ENCODE measurements at regions not wholly inside any gene's neighbourhood (a gene's known extent, or its start where the extent isn't known, plus 50 kb on each side); places are given as distances from the start of the nearest gene placed in this dataset.

- DNase-seq (ENCODE audit: low spot score in 2 of 2), result no peak
Observed at GRCh38 chr18:6638447-6638846, 91.1 kb upstream of the ARHGAP28 start.

GRCh38 chr18:6639305-6639704 lies 90.2 kb upstream of the ARHGAP28 start:
- TF ChIP-seq POLR2AphosphoS5 (IDR thresholded peaks at IDR 0.05) (no peak), POLR2A (IDR thresholded peaks at IDR 0.05) (no peak), CTCF (IDR thresholded peaks at IDR 0.05) (no peak)
- no peak overlapping the region for H3K27ac ChIP-seq
- no peaks in the 10 kb centered on the region for H3K36me3 ChIP-seq
- intact Hi-C loops (cut with DNase I; ENCODE audit: low total_unique reads), result no loop called here
- no peak overlapping the region for H3K4me3 ChIP-seq
- H3K4me1 ChIP-seq, result no peaks in the 10 kb centered on the region
- DNase-seq (ENCODE audit: low spot score in 2 of 2), result no peak
- H3K27me3 ChIP-seq, result no peaks in the 10 kb centered on the region
- H3K9me3 ChIP-seq, result no peaks in the 10 kb centered on the region

More at GRCh38 chr18:6638447-6638846, 91.1 kb upstream of the ARHGAP28 start:
- no peaks in the 10 kb centered on the region for H3K4me1 ChIP-seq
- no peaks in the 10 kb centered on the region for H3K36me3 ChIP-seq
- TF ChIP-seq POLR2AphosphoS5 (IDR thresholded peaks at IDR 0.05), result no peak
- no peak for TF ChIP-seq POLR2A (IDR thresholded peaks at IDR 0.05)
- TF ChIP-seq CTCF (IDR thresholded peaks at IDR 0.05), result no peak
- no peaks in the 10 kb centered on the region for H3K27me3 ChIP-seq
- intact Hi-C loops (cut with DNase I; ENCODE audit: low total_unique reads), result no loop called here
- no peak overlapping the region for H3K4me3 ChIP-seq
- H3K27ac ChIP-seq, result no peak overlapping the region
- no peaks in the 10 kb centered on the region for H3K9me3 ChIP-seq

- Histone ChIP-seq H3K9me3 (no peaks in the 10 kb centered on the region), H3K4me1 (no peaks in the 10 kb centered on the region), H3K4me3 (no peak overlapping the region), H3K36me3 (no peaks in the 10 kb centered on the region), H3K27me3 (no peaks in the 10 kb centered on the region), H3K27ac (no peak overlapping the region)
- no peak for DNase-seq (ENCODE audit: low spot score in 2 of 2)
- intact Hi-C loops (cut with DNase I; ENCODE audit: low total_unique reads), result no loop called here
- TF ChIP-seq POLR2A (IDR thresholded peaks at IDR 0.05) (no peak), POLR2AphosphoS5 (IDR thresholded peaks at IDR 0.05) (no peak), CTCF (IDR thresholded peaks at IDR 0.05) (no peak)
Observed at GRCh38 chr18:6644836-6645627, 84.5 kb upstream of the ARHGAP28 start.

GRCh38 chr18:6646801-6647200 lies 82.7 kb upstream of the ARHGAP28 start:
- intact Hi-C loops (cut with DNase I; ENCODE audit: low total_unique reads), result no loop called here
- Histone ChIP-seq H3K4me1 (no peaks in the 10 kb centered on the region), H3K9me3 (no peaks in the 10 kb centered on the region), H3K27me3 (no peaks in the 10 kb centered on the region), H3K27ac (no peak overlapping the region), H3K36me3 (no peaks in the 10 kb centered on the region), H3K4me3 (no peak overlapping the region)
- no peak for DNase-seq (ENCODE audit: low spot score in 2 of 2)
- no peak for TF ChIP-seq POLR2AphosphoS5 (IDR thresholded peaks at IDR 0.05)
- no peak for TF ChIP-seq POLR2A (IDR thresholded peaks at IDR 0.05)
- TF ChIP-seq CTCF (IDR thresholded peaks at IDR 0.05), result no peak

GRCh38 chr18:6648581-6648980 lies 80.9 kb upstream of the ARHGAP28 start:
- H3K4me1 ChIP-seq, result no peaks in the 10 kb centered on the region
- no peaks in the 10 kb centered on the region for H3K27me3 ChIP-seq
- TF ChIP-seq CTCF (IDR thresholded peaks at IDR 0.05) (no peak), POLR2A (IDR thresholded peaks at IDR 0.05) (no peak), POLR2AphosphoS5 (IDR thresholded peaks at IDR 0.05) (no peak)
- no peak overlapping the region for H3K27ac ChIP-seq
- H3K36me3 ChIP-seq, result no peaks in the 10 kb centered on the region
- H3K9me3 ChIP-seq, result no peaks in the 10 kb centered on the region
- no peak for DNase-seq (ENCODE audit: low spot score in 2 of 2)
- intact Hi-C loops (cut with DNase I; ENCODE audit: low total_unique reads), result no loop called here
- H3K4me3 ChIP-seq, result no peak overlapping the region

Measured in breast epithelium (tissue), 4 donors.